ENCODE measurements at regions not wholly inside any gene's neighbourhood (a gene's known extent, or its start where the extent isn't known, plus 50 kb on each side); places are given as distances from the start of the nearest gene placed in this dataset.

- no peaks in the 10 kb centered on the region for H3K27me3 ChIP-seq (replicated peaks)
- no peak for DNase-seq
- H3K4me3 ChIP-seq (ENCODE audit: low read depth, low read length), result no peak overlapping the region
- no peaks in the 10 kb centered on the region for H3K36me3 ChIP-seq (replicated peaks)
- H3K27ac ChIP-seq, result no peak overlapping the region
- no peak for TF ChIP-seq CTCF (IDR thresholded peaks at IDR 0.05; ENCODE audit: low read depth, low read length, missing control alignments)
- in situ Hi-C loops (cut with HindIII; ENCODE audit: low pct_ligation_motif_present, low sequenced_read_pairs), result no loop called here
Measured at GRCh38 chr19:34828156-34828555, 55.1 kb upstream of the ZNF599 start.

- no peak for TF ChIP-seq CTCF (IDR thresholded peaks at IDR 0.05; ENCODE audit: low read depth, low read length, missing control alignments)
- in situ Hi-C loops (cut with HindIII; ENCODE audit: low pct_ligation_motif_present, low sequenced_read_pairs), result no loop called here
- Histone ChIP-seq H3K27me3 (replicated peaks) (no peaks in the 10 kb centered on the region), H3K36me3 (replicated peaks) (no peaks in the 10 kb centered on the region), H3K4me3 (ENCODE audit: low read depth, low read length) (no peak overlapping the region), H3K27ac (no peak overlapping the region)
- no peak for DNase-seq
Measured at GRCh38 chr19:34825212-34825611, 52.2 kb upstream of the ZNF599 start.

- H3K36me3 ChIP-seq (replicated peaks), result no peaks in the 10 kb centered on the region
- in situ Hi-C loops (cut with HindIII; ENCODE audit: low pct_ligation_motif_present, low sequenced_read_pairs), result no loop called here
- no peak overlapping the region for H3K4me3 ChIP-seq (ENCODE audit: low read depth, low read length)
- H3K27me3 ChIP-seq (replicated peaks), result no peaks in the 10 kb centered on the region
- H3K27ac ChIP-seq, result no peak overlapping the region
- no peak for TF ChIP-seq CTCF (IDR thresholded peaks at IDR 0.05; ENCODE audit: low read depth, low read length, missing control alignments)
- DNase-seq, result no peak
Measured at GRCh38 chr19:34824686-34825085, 51.7 kb upstream of the ZNF599 start.

Measured in brain microvascular endothelial cell (primary cell).